Karpas-422 (cell line): ENCODE measurements at regions not wholly inside any gene's neighbourhood (a gene's known extent, or its start where the extent isn't known, plus 50 kb on each side); places are given as distances from the start of the nearest gene placed in this dataset.

ENCODE experiments used
- DNase-seq: peaks from one replicate; pipeline ENCODE4 v3.0.0-alpha.2; 2015
- H2AFZ ChIP-seq: fragments of 200-600 bp; sonication (generic); 2 replicates; pipeline ENCODE4 v1.6.1; 2014; ENCODE audit warnings: antibody characterized with exemption, low read length, mixed read lengths
- H3K27ac ChIP-seq: fragments of 200-600 bp; sonication (generic); 2 replicates; pipeline ENCODE4 v1.5.1; 2014; ENCODE audit warnings: mild to moderate bottlenecking, low read length, moderate library complexity
- H3K27me3 ChIP-seq: fragments of 200-600 bp; sonication (generic); 2 replicates; pipeline ENCODE4 v1.6.1; 2014; ENCODE audit warnings: low read length, mixed read lengths
- H3K36me3 ChIP-seq: fragments of 200-600 bp; sonication (generic); 2 replicates; pipeline ENCODE4 v1.6.1; 2014; ENCODE audit warnings: low read length, mixed read lengths; ENCODE audit not compliant: insufficient read depth
- H3K4me1 ChIP-seq: fragments of 200-600 bp; sonication (generic); 2 replicates; pipeline ENCODE4 v1.6.1; 2014; ENCODE audit warnings: mild to moderate bottlenecking, low read length, mixed read lengths
- H3K4me2 ChIP-seq: fragments of 200-600 bp; sonication (generic); 2 replicates; pipeline ENCODE4 v1.6.1; 2014; ENCODE audit warnings: low read length, low read depth, mild to moderate bottlenecking; ENCODE audit not compliant: poor library complexity, severe bottlenecking
- H3K4me3 ChIP-seq: fragments of 200-600 bp; sonication (generic); 2 replicates; pipeline ENCODE4 v1.5.1; 2014; ENCODE audit warnings: mild to moderate bottlenecking, antibody characterized with exemption, low read length, mixed read lengths
- H3K79me2 ChIP-seq: fragments of 200-600 bp; sonication (generic); 2 replicates; pipeline ENCODE4 v1.6.1; 2014; ENCODE audit warnings: mild to moderate bottlenecking, low read length, mixed read lengths
- H3K9ac ChIP-seq: fragments of 200-600 bp; sonication (generic); 2 replicates; pipeline ENCODE4 v1.6.0; 2014; ENCODE audit warnings: low read length
- H3K9me2 ChIP-seq: fragments of 200-600 bp; sonication (generic), shearing (Covaris generic); replicated peaks from 2 replicates; pipeline ENCODE4 v1.6.0; 2014; ENCODE audit warnings: mild to moderate bottlenecking, low read length, moderate library complexity; ENCODE audit not compliant: insufficient read depth
- H3K9me3 ChIP-seq: fragments of 300-700, 200-600 bp; sonication (generic); 2 replicates; pipeline ENCODE4 v1.6.1; 2014; ENCODE audit warnings: low read length, mixed read lengths
- H4K20me1 ChIP-seq: fragments of 200-600 bp; sonication (generic); 2 replicates; pipeline ENCODE4 v1.6.1; 2014; ENCODE audit warnings: mild to moderate bottlenecking, antibody characterized with exemption, low read length, low read depth; ENCODE audit not compliant: insufficient read depth

DNA sequence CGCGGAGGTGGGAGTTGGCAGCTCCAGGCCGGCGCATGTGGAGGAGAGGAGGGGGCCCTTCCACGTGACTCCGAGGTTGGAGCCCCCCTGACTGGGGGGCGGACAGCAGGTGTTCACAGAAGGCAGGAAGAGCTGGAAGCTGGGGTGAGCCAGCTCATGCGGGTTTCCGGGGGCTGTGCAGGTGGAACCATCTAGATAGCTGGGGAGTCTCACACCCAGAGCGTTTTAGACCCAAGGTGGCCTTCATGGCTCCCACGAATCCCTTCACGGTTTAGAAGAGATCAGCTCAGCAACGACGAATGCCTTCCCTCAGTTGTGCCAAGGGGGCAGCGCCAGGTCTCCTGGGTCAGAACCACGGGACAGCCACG lies 740.5 kb upstream of the SALL3 start:
- H3K4me3 ChIP-seq: no peak overlapping the region
- no peaks in the 10 kb centered on the region for H3K79me2 ChIP-seq
- DNase-seq: no peak
- H3K9me3 ChIP-seq: peaks cover 7% of the 10 kb centered on the region
- no peak overlapping the region for H3K4me2 ChIP-seq
- no peak overlapping the region for H3K27ac ChIP-seq
- no peaks in the 10 kb centered on the region for H4K20me1 ChIP-seq
- H3K36me3 ChIP-seq: no peaks in the 10 kb centered on the region
- no peaks in the 10 kb centered on the region; the same call in 1 of the 2 replicates for H3K27me3 ChIP-seq
- H3K9me2 ChIP-seq: no peaks in the 10 kb centered on the region
- H2AFZ ChIP-seq: no peak overlapping the region
- H3K9ac ChIP-seq: no peak overlapping the region
- H3K4me1 ChIP-seq: no peaks in the 10 kb centered on the region

- Histone ChIP-seq H3K4me2 (no peak overlapping the region), H2AFZ (no peak overlapping the region), H3K9me3 (peaks cover 7% of the 10 kb centered on the region), H3K4me3 (no peak overlapping the region), H3K27me3 (no peaks in the 10 kb centered on the region; the same call in 1 of the 2 replicates), H3K9ac (no peak overlapping the region), H3K36me3 (no peaks in the 10 kb centered on the region), H3K4me1 (no peaks in the 10 kb centered on the region), H3K9me2 (no peaks in the 10 kb centered on the region), H4K20me1 (no peaks in the 10 kb centered on the region), H3K79me2 (no peaks in the 10 kb centered on the region), H3K27ac (no peak overlapping the region)
- no peak for DNase-seq
These were observed 739.5 kb upstream of the SALL3 start for GRCh38 chr18:78240101-78240500.

GRCh38 chr18:78240627-78241252 lies 738.9 kb upstream of the SALL3 start:
- Histone ChIP-seq H3K9me2 (no peaks in the 10 kb centered on the region), H3K9ac (no peak overlapping the region), H3K27ac (no peak overlapping the region), H4K20me1 (no peaks in the 10 kb centered on the region), H3K4me3 (no peak overlapping the region), H3K79me2 (no peaks in the 10 kb centered on the region), H3K27me3 (no peaks in the 10 kb centered on the region; the same call in 1 of the 2 replicates), H3K36me3 (no peaks in the 10 kb centered on the region), H2AFZ (no peak overlapping the region), H3K9me3 (peaks cover 7% of the 10 kb centered on the region), H3K4me1 (no peaks in the 10 kb centered on the region), H3K4me2 (no peak overlapping the region)
- DNase-seq: no peak

DNA sequence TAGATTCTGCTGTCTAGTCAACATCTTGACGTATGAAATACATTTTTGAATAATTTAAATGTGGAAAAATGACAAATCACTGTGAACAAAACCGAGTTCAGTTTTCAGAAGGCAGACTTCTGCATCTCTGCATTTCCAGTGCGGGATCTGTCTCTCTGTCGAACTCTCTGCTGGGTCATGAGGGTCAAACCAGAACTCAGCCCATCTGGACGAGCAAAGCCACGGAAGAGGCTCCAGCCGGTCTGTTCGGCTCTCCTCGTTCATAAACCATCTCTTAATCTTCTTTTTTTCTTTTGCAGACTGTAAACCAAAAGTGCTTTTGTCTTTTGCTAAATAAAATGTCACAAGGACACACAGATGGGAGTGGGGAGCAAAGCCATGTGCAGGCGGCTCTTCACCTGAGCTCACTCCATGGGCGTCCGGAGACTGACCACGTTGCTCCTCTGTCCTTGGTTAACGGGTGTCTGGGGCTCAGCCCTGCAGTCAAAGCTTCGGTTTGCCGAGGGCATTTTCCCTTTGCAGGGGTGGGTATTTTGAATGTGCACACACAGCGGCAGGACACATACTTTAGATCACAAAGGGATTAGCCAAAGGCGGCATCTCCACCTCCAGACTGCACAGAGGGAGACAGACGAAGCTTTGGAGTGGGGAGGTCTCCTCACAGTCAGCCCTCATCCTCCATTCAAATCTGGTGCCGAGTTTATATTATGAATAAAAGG lies 737.9 kb upstream of the SALL3 start:
- Histone ChIP-seq H3K27ac (no peak overlapping the region), H2AFZ (no peak overlapping the region), H3K36me3 (no peaks in the 10 kb centered on the region), H3K4me1 (no peaks in the 10 kb centered on the region), H3K4me3 (no peak overlapping the region), H3K4me2 (no peak overlapping the region), H3K9me2 (no peaks in the 10 kb centered on the region), H3K9ac (no peak overlapping the region), H3K79me2 (no peaks in the 10 kb centered on the region), H3K9me3 (peaks cover 7% of the 10 kb centered on the region), H3K27me3 (no peaks in the 10 kb centered on the region; the same call in 1 of the 2 replicates), H4K20me1 (no peaks in the 10 kb centered on the region)
- no peak for DNase-seq

- Histone ChIP-seq H3K9me3 (peaks cover 7% of the 10 kb centered on the region), H2AFZ (no peak overlapping the region), H3K4me2 (no peak overlapping the region), H3K36me3 (no peaks in the 10 kb centered on the region), H3K27me3 (no peaks in the 10 kb centered on the region; the same call in 1 of the 2 replicates), H4K20me1 (no peaks in the 10 kb centered on the region), H3K4me1 (no peaks in the 10 kb centered on the region), H3K79me2 (no peaks in the 10 kb centered on the region), H3K9me2 (no peaks in the 10 kb centered on the region), H3K9ac (no peak overlapping the region), H3K4me3 (no peak overlapping the region), H3K27ac (no peak overlapping the region)
- no peak for DNase-seq
These were observed 737.4 kb upstream of the SALL3 start for GRCh38 chr18:78242254-78242643.

DNA sequence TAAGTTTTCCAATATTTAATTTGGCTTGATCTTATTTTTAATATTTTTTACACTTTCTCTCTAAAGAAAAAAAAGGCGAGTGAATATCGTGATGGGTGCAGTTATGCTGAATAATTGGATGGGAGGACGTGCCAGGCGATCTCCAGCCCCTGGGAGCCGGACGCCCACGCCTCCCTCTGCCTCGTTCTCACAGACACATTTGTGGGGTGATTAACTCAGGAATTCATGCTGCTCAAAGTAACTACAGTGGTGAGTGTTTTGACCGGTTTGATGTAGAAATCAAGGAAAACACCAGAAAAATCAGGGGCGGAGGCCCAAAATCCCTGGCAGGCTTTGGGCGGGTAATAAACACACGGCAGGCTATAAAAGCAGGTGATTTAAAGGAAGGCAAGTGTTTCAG lies 736.8 kb upstream of the SALL3 start:
- Histone ChIP-seq H3K4me3 (no peak overlapping the region), H2AFZ (no peak overlapping the region), H3K27ac (no peak overlapping the region), H3K9me3 (peaks cover 6% of the 10 kb centered on the region), H3K36me3 (no peaks in the 10 kb centered on the region), H3K79me2 (no peaks in the 10 kb centered on the region), H3K9ac (no peak overlapping the region), H4K20me1 (no peaks in the 10 kb centered on the region), H3K4me1 (no peaks in the 10 kb centered on the region), H3K4me2 (no peak overlapping the region), H3K9me2 (no peaks in the 10 kb centered on the region), H3K27me3 (no peaks in the 10 kb centered on the region; the same call in 1 of the 2 replicates)
- DNase-seq: no peak

DNA sequence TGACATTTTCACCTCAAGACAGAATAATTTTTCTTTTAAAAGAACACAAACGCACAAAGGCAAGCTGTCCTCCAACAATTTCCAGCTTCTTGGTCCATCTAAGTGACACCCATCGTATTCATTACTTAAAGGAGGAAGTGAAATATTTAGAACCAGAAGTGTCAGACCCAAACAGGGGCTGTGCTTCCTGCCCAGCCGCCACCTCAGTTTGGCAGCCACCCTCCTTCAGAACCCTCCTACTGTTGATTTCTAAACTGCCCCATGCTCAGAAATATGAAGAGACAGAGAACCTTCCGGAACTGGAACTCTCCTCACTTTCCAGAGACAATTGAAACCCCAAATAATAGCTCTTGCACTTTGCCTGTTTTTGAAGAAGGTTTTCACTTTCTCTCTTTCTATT lies 734.8 kb upstream of the SALL3 start:
- H3K4me2 ChIP-seq: no peak overlapping the region
- no peaks in the 10 kb centered on the region; the same call in 1 of the 2 replicates for H3K27me3 ChIP-seq
- H2AFZ ChIP-seq: no peak overlapping the region
- no peak overlapping the region for H3K9ac ChIP-seq
- no peaks in the 10 kb centered on the region for H3K4me1 ChIP-seq
- H3K9me3 ChIP-seq: no peaks in the 10 kb centered on the region
- H3K4me3 ChIP-seq: no peak overlapping the region
- no peaks in the 10 kb centered on the region for H3K36me3 ChIP-seq
- H3K9me2 ChIP-seq: no peaks in the 10 kb centered on the region
- H4K20me1 ChIP-seq: no peaks in the 10 kb centered on the region
- no peaks in the 10 kb centered on the region for H3K79me2 ChIP-seq
- H3K27ac ChIP-seq: no peak overlapping the region
- DNase-seq: no peak

DNA sequence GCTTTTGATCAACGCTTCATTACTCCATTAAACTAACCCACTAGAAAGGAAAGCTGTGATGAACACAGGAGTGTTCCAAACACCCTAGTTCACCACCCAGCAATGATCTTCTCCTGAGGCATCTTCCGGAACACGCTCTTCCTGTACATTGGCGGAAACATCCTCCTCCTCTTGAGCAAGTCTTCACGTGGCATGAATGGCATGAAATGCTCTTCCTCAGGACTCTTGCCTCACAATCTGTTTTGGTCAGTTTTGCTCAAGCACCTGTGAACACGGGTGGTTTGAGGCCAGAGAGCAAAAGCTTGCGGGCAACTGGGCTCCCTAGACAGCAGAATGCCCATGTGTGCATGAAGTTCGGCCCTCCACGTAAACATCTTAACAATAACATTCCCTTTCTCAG lies 734.2 kb upstream of the SALL3 start:
- Histone ChIP-seq H3K4me3 (no peak overlapping the region), H3K4me2 (no peak overlapping the region), H4K20me1 (no peaks in the 10 kb centered on the region), H3K9me2 (no peaks in the 10 kb centered on the region), H2AFZ (no peak overlapping the region), H3K9ac (no peak overlapping the region), H3K4me1 (no peaks in the 10 kb centered on the region), H3K9me3 (no peaks in the 10 kb centered on the region), H3K36me3 (no peaks in the 10 kb centered on the region), H3K27ac (no peak overlapping the region), H3K79me2 (no peaks in the 10 kb centered on the region), H3K27me3 (no peaks in the 10 kb centered on the region; the same call in 1 of the 2 replicates)
- DNase-seq: no peak
